ENCODE measurements at regions not wholly inside any gene's neighbourhood (a gene's known extent, or its start where the extent isn't known, plus 50 kb on each side); places are given as distances from the start of the nearest gene placed in this dataset.

DNA sequence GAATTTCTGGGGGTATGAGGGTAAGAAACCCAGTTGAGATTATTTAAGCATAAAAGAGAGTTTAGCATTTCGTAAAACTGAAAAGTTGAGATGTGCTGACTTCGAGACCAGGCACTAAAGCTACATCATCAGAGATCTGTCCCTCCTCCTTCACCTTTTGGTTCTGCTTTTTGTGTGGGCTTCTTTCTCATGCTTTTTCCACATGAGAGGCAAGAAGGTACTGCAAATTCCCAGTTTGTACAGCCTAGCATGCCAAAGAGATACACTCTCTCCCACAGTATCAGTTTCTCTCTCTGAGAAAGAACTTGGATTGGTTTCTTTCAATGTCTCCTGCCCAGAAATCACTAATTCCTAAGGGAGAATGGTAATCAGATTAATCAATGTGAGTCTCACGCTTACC lies 584.7 kb downstream of the SEMA5A start:
- DNase-seq (ENCODE audit: low read depth, low spot score), result no peak

DNA sequence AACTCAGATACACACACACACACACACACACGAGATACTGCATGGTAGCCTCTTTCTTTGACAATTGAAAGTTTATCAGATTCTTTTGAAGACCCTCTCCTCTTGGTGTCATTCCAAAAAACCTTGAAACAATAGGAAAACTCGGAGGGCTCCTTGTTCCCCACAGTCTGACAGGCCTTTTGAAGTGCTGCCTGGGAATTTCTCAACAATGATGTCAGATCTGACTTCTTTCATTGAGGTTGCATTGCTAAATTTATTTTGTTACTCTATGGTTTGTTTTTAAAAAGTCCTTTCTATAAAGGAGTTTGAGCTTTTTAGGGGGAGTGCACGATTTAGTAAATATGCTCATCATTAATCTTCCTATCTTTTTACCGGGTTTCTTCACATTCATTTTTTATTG lies 583.9 kb downstream of the SEMA5A start:
- no peak for DNase-seq (ENCODE audit: low read depth, low spot score)

DNA sequence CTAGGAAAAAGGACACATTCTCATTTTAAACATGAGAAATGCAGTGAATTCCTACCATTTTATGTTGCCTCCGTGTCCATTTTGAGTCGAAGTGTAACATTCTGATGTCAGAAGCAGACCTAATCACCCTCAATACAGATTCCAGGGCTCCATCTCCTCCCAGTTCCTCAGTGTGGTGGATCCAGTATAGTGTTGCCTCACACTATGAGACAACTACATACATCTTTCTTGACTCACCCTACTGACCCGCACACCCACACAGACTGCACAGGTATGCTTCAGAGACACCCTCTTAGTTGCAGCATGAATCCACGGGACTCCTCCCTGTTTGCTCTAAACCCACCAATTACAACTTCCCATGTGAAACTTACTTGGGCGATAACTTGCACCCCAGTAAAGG lies 564.9 kb downstream of the SEMA5A start:
- no peak for DNase-seq (ENCODE audit: low read depth, low spot score)

DNA sequence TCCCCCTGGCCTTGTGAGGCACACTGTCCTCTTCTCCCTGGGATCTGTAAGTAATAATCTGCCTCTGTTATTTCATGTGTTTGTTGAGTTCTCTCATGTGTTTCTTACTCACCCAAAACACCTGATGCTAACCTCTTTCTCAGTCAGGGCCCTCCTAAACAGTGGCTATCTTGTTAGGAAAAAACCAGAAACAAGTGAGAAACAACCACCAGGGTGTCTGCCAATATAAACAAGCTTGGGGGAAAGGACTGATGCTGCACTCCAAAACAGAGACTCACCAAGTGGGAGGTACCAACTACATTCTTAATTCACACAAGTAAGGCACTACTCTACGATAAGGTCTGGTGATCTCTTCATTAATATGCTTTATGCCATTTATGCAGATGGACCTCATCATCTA lies 564.4 kb downstream of the SEMA5A start:
- no peak for DNase-seq (ENCODE audit: low read depth, low spot score)

DNA sequence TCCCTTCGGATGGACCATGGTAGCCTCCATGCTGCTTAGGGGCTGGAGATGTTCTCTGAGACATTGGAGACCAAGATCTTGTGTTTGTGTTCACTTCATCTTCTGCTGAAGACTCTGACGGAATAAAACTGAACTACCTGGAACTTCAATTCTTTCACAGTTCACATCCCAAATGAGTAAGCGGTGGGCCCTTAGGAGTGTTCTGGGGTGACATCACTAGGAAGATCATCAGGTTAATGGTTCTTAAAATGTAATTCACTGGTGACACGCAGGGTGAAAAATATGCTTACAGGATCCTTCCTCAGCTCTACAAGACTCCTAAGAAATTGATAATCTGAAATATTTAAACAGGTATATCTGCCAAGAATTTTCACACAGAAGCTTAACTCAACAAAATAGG lies 561.5 kb downstream of the SEMA5A start:
- no peak for DNase-seq (ENCODE audit: low read depth, low spot score)

Data from ELF-1 (cell line).